ENCODE measurements at regions not wholly inside any gene's neighbourhood (a gene's known extent, or its start where the extent isn't known, plus 50 kb on each side); places are given as distances from the start of the nearest gene placed in this dataset.

DNA sequence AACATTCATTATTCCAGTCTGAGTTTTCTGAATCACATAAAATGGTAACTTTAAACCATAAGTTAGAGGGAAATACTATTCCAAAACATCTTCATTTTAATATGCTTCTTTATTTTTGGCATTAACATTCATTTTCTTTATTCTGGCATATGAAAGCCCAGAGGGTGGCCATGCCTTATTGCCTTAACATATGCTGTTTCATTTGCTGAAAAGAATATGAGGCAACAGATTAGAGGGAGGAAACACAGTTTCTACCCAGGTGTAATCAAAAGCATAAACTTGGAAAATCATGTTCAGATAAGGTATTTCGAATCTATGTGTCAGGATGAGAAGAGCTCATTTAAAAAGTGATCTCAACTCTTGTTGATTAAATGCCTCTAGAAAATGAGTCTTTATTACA lies 379.9 kb upstream of the DSEL start:
- Histone ChIP-seq H3K4me3 (no peak overlapping the region), H3K36me3 (no peaks in the 10 kb centered on the region), H3K27me3 (no peaks in the 10 kb centered on the region), H3K9me3 (no peaks in the 10 kb centered on the region), H3K27ac (no peak overlapping the region), H3K4me1 (no peaks in the 10 kb centered on the region)
- DNase-seq, result no peak
- no peak for ATAC-seq (ENCODE audit: low FRiP score in 2 of 2)
- TF ChIP-seq POLR2AphosphoS5 (IDR thresholded peaks at IDR 0.05) (no peak), POLR2A (IDR thresholded peaks at IDR 0.05) (no peak)
- WGBS, 2 donors, result 70 to 71% methylated on average over 1 of the region's 1 CpG

DNA sequence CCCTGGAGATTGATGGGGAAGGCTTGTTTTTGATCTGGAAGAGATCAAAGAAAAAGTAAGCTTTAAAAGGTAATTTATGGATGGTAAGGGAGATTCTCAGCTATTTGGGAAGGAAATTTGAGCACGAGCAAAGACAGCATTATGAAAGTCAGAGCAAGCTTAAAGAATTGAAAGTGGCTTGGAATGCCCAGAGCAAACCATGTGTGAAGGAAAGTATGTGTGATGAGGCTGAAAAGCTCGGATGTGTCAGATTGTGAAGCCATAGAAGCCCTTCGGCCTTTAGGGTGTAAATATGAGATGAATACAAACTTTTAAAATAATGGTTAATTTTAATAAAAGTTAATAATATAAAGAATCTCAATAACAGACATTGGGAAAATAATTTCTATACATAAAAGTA lies 377.4 kb upstream of the DSEL start:
- DNase-seq (no peak), ATAC-seq (ENCODE audit: low FRiP score in 2 of 2) (no peak)
- H3K36me3 ChIP-seq, result no peaks in the 10 kb centered on the region
- no peaks in the 10 kb centered on the region for H3K4me1 ChIP-seq
- no peak overlapping the region for H3K4me3 ChIP-seq
- TF ChIP-seq, protein P1, sequence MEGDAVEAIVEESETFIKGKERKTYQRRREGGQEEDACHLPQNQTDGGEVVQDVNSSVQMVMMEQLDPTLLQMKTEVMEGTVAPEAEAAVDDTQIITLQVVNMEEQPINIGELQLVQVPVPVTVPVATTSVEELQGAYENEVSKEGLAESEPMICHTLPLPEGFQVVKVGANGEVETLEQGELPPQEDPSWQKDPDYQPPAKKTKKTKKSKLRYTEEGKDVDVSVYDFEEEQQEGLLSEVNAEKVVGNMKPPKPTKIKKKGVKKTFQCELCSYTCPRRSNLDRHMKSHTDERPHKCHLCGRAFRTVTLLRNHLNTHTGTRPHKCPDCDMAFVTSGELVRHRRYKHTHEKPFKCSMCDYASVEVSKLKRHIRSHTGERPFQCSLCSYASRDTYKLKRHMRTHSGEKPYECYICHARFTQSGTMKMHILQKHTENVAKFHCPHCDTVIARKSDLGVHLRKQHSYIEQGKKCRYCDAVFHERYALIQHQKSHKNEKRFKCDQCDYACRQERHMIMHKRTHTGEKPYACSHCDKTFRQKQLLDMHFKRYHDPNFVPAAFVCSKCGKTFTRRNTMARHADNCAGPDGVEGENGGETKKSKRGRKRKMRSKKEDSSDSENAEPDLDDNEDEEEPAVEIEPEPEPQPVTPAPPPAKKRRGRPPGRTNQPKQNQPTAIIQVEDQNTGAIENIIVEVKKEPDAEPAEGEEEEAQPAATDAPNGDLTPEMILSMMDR (IDR thresholded peaks at IDR 0.05), result no peak
- TF ChIP-seq POLR2AphosphoS5 (IDR thresholded peaks at IDR 0.05), result no peak
- no peak for TF ChIP-seq EP300 (IDR thresholded peaks at IDR 0.05)
- TF ChIP-seq POLR2A (IDR thresholded peaks at IDR 0.05), result no peak
- H3K27ac ChIP-seq, result no peak overlapping the region
- no peaks in the 10 kb centered on the region for H3K9me3 ChIP-seq
- WGBS, 2 donors, result 71% methylated on average over 3 of the region's 3 CpGs
- no peaks in the 10 kb centered on the region for H3K27me3 ChIP-seq

DNA sequence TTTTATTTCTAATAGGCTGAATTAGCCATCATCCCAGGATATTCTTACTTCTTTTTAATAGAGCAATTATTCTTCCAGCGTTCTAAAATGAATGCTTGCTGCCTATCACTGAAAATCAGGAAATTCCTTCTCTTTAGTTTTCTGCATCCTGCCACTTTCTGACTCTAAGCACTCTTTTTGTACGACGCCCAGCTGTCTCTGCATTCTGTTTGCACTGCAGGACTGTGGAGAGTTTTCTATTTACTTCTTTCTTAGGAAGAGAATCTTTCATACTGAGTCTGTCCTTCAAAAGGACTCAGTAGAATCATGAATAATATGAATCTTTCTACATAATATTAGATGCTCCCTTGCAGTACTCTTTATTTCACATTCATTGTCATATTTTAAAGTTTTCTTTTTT lies 360.4 kb upstream of the DSEL start:
- Histone ChIP-seq H3K4me3 (no peak overlapping the region), H3K27ac (no peak overlapping the region), H3K9me3 (no peaks in the 10 kb centered on the region), H3K36me3 (no peaks in the 10 kb centered on the region), H3K27me3 (no peaks in the 10 kb centered on the region), H3K4me1 (no peaks in the 10 kb centered on the region)
- TF ChIP-seq EP300 (IDR thresholded peaks at IDR 0.05), result no peak
- no peak for TF ChIP-seq POLR2AphosphoS5 (IDR thresholded peaks at IDR 0.05)
- TF ChIP-seq, protein P1 (IDR thresholded peaks at IDR 0.05), result no peak
- 13 to 21% methylated on average over 3 of the region's 3 CpGs for WGBS, 2 donors
- no peak for ATAC-seq (ENCODE audit: low FRiP score in 2 of 2)
- DNase-seq, result no peak

DNA sequence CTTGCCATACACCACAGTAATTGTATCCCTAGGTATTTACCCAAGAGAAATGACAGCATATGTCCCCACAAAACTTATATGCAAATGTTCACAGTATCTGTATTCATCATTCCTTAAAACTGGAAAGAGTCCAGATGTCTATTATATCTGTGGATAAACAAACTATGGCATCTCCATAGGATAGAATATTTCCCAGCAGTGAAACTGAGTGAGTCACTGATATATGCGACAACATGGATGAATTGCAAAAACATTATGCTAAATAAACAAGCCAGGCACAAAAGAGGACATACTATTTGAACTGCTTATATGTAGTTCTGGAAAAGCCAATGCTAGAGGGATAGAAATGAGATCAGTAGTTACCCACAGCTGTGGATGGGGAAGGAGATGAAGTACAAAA lies 359.4 kb upstream of the DSEL start:
- no peak for TF ChIP-seq POLR2AphosphoS5 (IDR thresholded peaks at IDR 0.05)
- TF ChIP-seq EP300 (IDR thresholded peaks at IDR 0.05), result no peak
- no peak for TF ChIP-seq POLR2A (IDR thresholded peaks at IDR 0.05)
- TF ChIP-seq, protein P1 (IDR thresholded peaks at IDR 0.05), result no peak
- no peak for ATAC-seq (ENCODE audit: low FRiP score in 2 of 2)
- Histone ChIP-seq H3K27me3 (no peaks in the 10 kb centered on the region), H3K4me3 (no peak overlapping the region), H3K27ac (no peak overlapping the region), H3K9me3 (no peaks in the 10 kb centered on the region), H3K4me1 (no peaks in the 10 kb centered on the region), H3K36me3 (no peaks in the 10 kb centered on the region)
- DNase-seq, result no peak
- 67 to 76% methylated on average over 1 of the region's 1 CpG for WGBS, 2 donors

DNA sequence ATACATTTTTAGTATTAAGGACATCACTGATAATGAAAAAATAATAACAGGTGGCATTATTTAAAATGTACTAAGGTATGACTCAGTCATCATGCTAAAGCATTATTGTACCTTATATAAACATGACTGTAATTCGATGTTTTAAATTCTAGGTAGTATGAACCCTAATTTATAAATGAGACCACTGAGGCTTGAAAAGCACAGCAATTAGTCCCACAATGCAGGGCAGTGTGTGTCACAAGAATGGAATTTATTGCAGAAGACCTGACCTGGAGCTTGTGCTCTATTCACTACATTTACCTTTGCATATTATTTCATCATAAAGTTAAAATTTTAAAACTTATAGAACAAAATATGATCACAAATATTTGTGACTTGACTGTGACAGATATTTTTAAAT lies 358.5 kb upstream of the DSEL start:
- no peak for DNase-seq
- H3K4me3 ChIP-seq, result no peak overlapping the region
- 84 to 88% methylated on average over 1 of the region's 1 CpG for WGBS, 2 donors
- H3K27ac ChIP-seq, result no peak overlapping the region
- ATAC-seq (ENCODE audit: low FRiP score in 2 of 2), result no peak
- no peak for TF ChIP-seq POLR2A (IDR thresholded peaks at IDR 0.05)
- TF ChIP-seq POLR2AphosphoS5 (IDR thresholded peaks at IDR 0.05), result no peak
- TF ChIP-seq EP300 (IDR thresholded peaks at IDR 0.05), result no peak
- TF ChIP-seq, protein P1 (IDR thresholded peaks at IDR 0.05), result no peak
- H3K9me3 ChIP-seq, result no peaks in the 10 kb centered on the region
- H3K36me3 ChIP-seq, result no peaks in the 10 kb centered on the region
- H3K27me3 ChIP-seq, result no peaks in the 10 kb centered on the region
- no peaks in the 10 kb centered on the region for H3K4me1 ChIP-seq

Data from upper lobe of left lung (tissue), 6 donors.